ENCODE measurements at regions not wholly inside any gene's neighbourhood (a gene's known extent, or its start where the extent isn't known, plus 50 kb on each side); places are given as distances from the start of the nearest gene placed in this dataset.
A peak's percentile ranks its signal among the peaks of the same experiment; 100 is the strongest.

- DNase-seq = no peak
Observed at GRCh38 chr19:31120952-31121351, 228.3 kb downstream of the TSHZ3 start.

- DNase-seq = no peak
Observed at GRCh38 chr19:31119951-31120690, 229.1 kb downstream of the TSHZ3 start.

GRCh38 chr19:31118986-31119385, 230.2 kb downstream of the TSHZ3 start:
- DNase-seq = no peak

- peak in 4 of 58 donors; percentile 5 to 34 (median 22) for DNase-seq
Observed at GRCh38 chr19:31118287-31118955, 230.8 kb downstream of the TSHZ3 start.

GRCh38 chr19:31114585-31114984, 234.7 kb downstream of the TSHZ3 start:
- no peak for DNase-seq

- DNase-seq = no peak
Observed at GRCh38 chr19:31113293-31113692, 235.9 kb downstream of the TSHZ3 start.

GRCh38 chr19:31112158-31112557, 237.1 kb downstream of the TSHZ3 start:
- no peak for DNase-seq

GRCh38 chr19:31111741-31112140, 237.5 kb downstream of the TSHZ3 start:
- DNase-seq = no peak

- no peak for DNase-seq
Observed at GRCh38 chr19:31110336-31110735, 238.9 kb downstream of the TSHZ3 start.

GRCh38 chr19:31109636-31110035, 239.6 kb downstream of the TSHZ3 start:
- DNase-seq = no peak

- DNase-seq = no peak
Observed at GRCh38 chr19:31107096-31107495, 242.1 kb downstream of the TSHZ3 start.

GRCh38 chr19:31105761-31106160, 243.5 kb downstream of the TSHZ3 start:
- DNase-seq = no peak

- no peak for DNase-seq
Observed at GRCh38 chr19:31104451-31104850, 244.8 kb downstream of the TSHZ3 start.

GRCh38 chr19:31103228-31103627, 246.0 kb downstream of the TSHZ3 start:
- DNase-seq = no peak

- DNase-seq = no peak
Observed at GRCh38 chr19:31102674-31103073, 246.6 kb downstream of the TSHZ3 start.

GRCh38 chr19:31100981-31101380, 248.3 kb downstream of the TSHZ3 start:
- DNase-seq = no peak

- no peak for DNase-seq
Observed at GRCh38 chr19:31100206-31100590, 249.0 kb downstream of the TSHZ3 start.

- DNase-seq = no peak
Observed at GRCh38 chr19:31099515-31100205, 249.6 kb downstream of the TSHZ3 start.

- no peak for DNase-seq
Observed at GRCh38 chr19:31098836-31099235, 250.4 kb downstream of the TSHZ3 start.

GRCh38 chr19:31096935-31097545, 252.2 kb downstream of the TSHZ3 start:
- no peak for DNase-seq

GRCh38 chr19:31096062-31096830, 253.0 kb downstream of the TSHZ3 start:
- DNase-seq = no peak
